Lung microvascular endothelial cell (primary cell): ENCODE measurements at regions not wholly inside any gene's neighbourhood (a gene's known extent, or its start where the extent isn't known, plus 50 kb on each side); places are given as distances from the start of the nearest gene placed in this dataset.
"Not testable (repeated sequence)": the region's sequence is repeated elsewhere in the genome, so short reads cannot be mapped to it uniquely, and the experiment has no call there.

Source experiments
- DNase-seq, 2 donors: peaks; one replicate each; pipeline versions ENCODE4 v3.0.0 to v3.0.0-alpha.2; 2010; ENCODE audit warnings: low read depth in 2 of 2

DNA sequence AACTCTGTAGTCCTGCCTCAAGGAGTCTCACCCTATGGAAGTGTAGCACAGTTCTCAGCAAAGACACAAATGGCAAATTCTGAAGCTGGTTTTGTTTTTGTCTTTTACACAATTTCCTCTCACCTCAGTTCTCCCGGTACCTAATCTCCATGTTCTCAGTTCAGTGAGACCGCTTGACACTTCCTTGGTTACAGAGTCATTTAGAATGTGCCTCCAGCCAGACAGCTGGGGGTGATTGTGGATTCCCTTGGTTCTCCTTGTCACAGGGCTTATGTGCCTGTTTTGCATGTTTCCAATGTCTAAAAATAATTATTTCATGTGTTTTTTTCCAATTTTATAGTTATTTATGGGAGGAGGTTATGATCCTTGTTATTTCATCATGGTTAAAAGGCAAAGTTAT is 379.5 kb upstream of the MAP2 start:
- no peak for DNase-seq

- DNase-seq, result no peak
Measured at GRCh38 chr2:209046163-209046562, 377.7 kb upstream of the MAP2 start.

GRCh38 chr2:209049608-209050007 is 374.2 kb upstream of the MAP2 start:
- no peak for DNase-seq

- DNase-seq, result no peak
Measured at GRCh38 chr2:209062210-209062609, 361.6 kb upstream of the MAP2 start.

DNA sequence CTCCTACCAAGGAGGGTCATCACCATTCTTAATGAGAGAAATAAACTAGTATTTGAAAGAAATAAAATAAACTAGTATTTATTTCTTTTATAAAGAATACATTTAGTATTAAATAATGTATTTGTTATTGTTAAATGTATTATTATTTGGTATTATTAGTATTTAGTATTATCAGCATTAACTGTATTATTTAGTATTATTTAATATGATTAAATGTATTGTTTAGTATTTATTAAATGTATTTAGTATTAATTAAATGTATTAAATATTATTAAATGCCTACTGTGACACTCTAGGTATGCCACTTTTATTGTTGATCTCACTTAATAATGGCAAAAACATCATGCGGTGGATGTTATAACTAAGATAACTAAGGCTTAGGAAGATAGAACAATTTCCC is 353.6 kb upstream of the MAP2 start:
- no peak for DNase-seq

- DNase-seq, result no peak
Measured at GRCh38 chr2:209073151-209073550, 350.7 kb upstream of the MAP2 start.

DNA sequence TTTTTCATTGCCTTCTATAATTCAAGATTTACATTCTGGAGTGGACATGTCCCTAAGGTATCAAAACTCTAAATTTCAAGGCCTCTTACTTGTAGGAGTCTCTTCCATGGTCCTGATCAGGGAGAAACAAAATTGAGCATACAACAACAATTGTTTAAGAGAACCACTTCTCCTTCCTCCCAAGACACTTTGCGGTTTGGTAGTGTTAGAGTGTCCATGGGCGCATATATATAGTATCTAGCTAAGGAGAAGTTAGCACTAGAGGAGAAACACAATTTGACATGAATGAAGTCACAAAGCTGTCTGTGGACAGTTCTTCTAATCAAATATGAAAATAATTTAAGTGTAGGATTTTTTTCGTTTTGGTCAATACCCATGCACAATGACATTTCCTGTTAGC is 349.1 kb upstream of the MAP2 start:
- no peak for DNase-seq

DNA sequence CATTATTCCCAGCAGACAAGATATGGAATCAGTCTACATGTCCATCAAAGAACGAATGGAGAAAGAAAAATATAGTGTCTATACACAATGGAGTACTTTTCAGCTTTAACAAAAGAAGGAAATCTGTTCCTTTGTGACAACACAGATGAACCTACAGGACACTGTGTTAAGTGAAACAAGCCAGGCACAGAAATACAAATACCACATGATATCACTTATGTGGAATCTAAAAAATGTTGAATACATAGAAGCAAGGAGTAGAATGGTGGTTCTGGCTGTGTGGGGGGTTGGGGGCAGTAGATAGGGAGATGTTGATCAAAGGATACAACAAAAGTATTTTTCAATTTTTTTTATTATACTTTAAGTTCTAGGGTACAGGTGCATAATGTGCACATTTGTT is 347.7 kb upstream of the MAP2 start:
- no peak for DNase-seq

DNA sequence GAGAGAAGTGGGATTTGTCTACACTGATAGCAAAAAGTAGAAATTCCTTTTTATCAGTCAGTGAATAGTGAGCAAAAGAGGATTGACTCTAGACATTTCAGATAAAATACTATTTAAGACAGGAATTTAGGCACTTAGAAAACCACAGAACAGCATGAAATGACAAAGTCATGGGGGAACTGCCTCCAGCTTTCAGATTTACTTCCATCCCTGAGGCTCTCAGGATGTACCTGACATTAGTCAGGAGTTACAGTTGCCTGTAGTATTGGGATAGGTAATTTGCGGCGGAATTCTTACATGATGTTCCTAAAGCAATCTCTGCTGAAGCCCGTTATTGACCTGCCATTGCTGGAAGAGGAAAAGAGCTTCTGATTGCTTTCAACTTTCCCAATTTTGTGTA is 337.1 kb upstream of the MAP2 start:
- no peak for DNase-seq

DNA sequence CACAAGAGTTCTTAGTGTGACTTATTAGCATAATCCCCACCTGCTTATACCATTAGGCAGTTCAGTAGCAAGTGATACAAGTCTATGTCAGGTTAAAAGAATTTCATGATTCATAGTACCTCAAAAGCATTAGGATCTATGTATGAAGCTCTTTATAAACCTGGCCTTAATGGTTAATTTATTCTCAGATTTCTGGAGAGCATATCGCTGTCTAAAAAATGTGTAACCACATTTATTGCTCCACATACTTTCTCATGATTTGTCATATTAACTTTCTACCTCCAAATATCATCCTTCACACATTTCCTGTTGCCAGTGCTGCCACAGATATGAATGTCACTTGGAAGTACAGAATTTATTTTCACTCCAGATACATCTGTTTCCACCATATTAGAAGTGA is 332.8 kb upstream of the MAP2 start:
- no peak for DNase-seq

- DNase-seq, result no peak
Measured at GRCh38 chr2:209094221-209094620, 329.6 kb upstream of the MAP2 start.

DNA sequence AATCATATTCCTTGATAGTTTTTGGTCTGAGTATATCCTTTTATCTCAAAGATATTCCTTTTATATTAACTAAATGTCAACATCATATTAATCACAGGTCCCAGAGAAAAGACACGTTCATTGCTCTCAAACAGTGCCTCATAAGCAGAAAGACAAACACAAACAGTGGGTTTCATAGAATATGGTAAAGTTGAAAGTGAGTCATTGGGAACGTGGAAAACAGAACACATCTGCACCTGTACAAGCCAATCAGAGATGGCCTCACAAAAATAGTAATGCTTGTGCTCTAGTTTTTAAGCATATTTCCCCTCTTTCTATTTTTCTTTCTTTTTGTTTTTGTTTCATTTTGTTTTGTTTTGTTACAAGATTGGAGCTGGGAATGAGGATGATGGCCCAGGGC is 328.4 kb upstream of the MAP2 start:
- DNase-seq, result no peak

- no peak for DNase-seq
Measured at GRCh38 chr2:209097168-209097567, 326.7 kb upstream of the MAP2 start.

DNA sequence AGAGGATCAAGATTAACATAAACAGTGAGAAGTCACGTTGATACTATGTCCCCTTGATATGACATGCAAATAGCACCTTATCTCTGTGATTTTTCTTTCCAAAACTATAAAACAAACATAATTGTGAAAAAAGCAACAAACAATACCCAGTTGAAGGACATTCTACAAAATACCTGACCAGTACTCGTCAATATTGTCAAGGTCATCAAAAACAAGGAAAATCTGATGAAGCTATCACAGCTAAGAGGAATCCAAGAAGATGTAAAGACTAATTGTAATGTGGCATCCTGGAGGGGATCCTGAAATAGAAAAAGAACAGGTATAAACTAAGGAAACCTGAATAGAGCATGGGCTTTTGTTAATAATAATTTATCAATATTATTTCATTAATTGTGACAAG is 321.5 kb upstream of the MAP2 start:
- no peak for DNase-seq

GRCh38 chr2:209113026-209113425 is 310.8 kb upstream of the MAP2 start:
- no peak for DNase-seq

GRCh38 chr2:209114588-209115240 is 309.1 kb upstream of the MAP2 start:
- DNase-seq, result no peak

DNA sequence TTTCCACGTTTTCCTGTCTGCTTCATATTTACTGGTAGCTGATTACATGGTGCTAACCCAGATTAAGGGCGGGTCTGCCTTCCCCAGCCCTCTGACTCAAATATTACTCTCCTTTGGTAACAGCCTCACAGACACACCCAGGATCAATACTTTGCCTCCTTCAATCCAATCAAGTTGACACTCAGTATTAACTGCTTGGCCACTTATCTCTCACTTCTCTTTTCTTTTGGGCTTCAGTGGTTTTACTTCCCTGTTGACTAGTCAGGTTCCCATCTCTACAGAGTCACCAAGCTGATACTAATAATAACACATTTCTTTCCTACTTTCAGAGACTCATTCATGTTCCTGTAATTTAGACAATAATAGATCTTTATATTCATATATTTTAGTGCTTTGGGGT is 302.2 kb upstream of the MAP2 start:
- DNase-seq, result no peak

DNA sequence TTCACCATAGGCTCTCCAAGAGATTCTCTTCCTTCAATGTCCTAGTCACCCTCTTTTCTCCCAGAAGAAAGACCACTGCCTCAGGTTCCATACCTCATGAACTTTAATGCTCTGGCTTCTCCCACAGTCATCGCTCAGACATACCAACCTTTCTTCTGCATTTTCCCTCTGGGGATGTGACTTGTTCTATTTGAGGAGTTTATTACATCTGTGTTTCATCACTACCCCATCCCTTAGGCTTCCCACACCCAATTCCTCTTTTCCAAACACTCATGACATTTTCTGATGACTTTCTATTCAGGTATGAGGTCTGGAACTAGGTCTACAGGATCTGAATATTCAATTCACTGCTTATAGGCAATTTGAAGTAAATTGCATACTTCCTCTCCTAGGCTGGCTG is 298.6 kb upstream of the MAP2 start:
- no peak for DNase-seq

DNA sequence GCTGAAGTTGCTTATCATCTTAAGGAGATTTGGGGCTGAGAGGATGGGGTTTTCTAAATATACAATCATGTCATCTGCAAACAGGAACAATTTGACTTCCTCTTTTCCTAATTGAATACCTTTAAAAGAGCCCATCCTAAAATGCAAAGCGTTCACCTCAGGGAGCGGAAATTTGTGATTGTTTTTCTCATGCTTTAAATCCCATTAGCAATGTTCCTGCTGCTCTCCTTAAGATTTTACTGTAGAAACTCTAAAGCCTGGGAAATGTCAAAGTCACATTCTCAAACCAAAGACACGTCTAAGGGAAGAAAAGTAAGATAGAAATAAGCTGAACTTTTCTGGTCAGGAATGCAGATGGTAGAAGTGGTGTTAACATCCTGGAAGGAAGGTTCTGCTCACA is 285.8 kb upstream of the MAP2 start:
- no peak for DNase-seq

- DNase-seq, result no peak
Measured at GRCh38 chr2:209141142-209141541, 282.7 kb upstream of the MAP2 start.

GRCh38 chr2:209141818-209142217 is 282.0 kb upstream of the MAP2 start:
- DNase-seq, result no peak

- not testable (repeated sequence) for DNase-seq
Measured at GRCh38 chr2:209145220-209145691, 278.6 kb upstream of the MAP2 start.

- DNase-seq, result no peak
Measured at GRCh38 chr2:209145941-209146681, 277.7 kb upstream of the MAP2 start.
